Inflammatory macrophage (primary cell): ENCODE measurements at regions not wholly inside any gene's neighbourhood (a gene's known extent, or its start where the extent isn't known, plus 50 kb on each side); places are given as distances from the start of the nearest gene placed in this dataset.

Experiments
- DNase-seq, 2 donors: peaks; one replicate each; pipeline ENCODE4 v3.0.0-alpha.2; 2020 to 2022

DNA sequence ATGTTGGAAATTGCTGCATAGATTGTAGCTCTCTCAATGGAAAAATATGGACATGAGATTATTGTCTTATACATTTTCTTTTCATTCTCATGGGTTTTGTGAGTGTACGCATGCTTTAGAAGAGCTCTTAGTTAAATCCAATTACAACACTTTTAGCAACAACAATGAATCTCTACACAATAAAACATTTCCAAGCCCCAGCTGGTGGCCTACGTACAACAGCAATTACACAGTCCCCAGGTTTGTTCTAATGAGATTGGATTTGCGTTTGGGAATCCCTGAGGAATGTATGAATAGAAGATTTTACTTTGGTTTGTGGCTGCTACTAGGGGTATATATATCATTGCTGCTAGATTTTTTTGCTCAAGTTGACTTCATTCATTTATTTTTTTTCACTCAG lies 98.6 kb downstream of the FHDC1 start:
- no peak for DNase-seq

DNA sequence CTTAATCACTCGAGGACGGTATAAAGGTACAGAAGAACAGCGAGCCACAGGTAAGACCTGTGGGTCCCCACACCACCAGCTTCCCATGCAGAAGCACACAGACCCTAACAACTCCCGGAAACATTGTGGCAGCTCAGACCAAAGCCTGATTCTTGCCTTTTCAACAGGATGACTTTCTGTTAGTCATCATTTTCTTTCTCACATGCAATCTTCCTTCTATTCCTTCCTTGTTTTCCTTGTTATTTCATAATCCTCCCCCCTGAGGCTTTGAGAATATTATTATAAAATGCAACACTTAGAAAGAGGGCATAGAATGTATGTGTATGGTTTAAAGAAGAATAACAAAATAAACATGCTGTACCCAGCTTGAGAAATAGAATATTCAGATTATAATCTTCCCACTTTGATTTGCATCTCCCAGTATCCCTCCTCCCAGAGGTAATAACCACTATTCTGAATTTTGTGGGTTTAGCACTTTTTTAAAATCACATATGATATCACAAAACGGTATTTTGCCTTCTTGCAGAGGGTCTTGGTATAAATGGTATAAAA lies 100.9 kb downstream of the FHDC1 start:
- DNase-seq = no peak

- DNase-seq = no peak
These were observed 102.6 kb downstream of the FHDC1 start for GRCh38 chr4:153038623-153039311.

GRCh38 chr4:153039542-153040185 lies 103.5 kb downstream of the FHDC1 start:
- no peak for DNase-seq

DNA sequence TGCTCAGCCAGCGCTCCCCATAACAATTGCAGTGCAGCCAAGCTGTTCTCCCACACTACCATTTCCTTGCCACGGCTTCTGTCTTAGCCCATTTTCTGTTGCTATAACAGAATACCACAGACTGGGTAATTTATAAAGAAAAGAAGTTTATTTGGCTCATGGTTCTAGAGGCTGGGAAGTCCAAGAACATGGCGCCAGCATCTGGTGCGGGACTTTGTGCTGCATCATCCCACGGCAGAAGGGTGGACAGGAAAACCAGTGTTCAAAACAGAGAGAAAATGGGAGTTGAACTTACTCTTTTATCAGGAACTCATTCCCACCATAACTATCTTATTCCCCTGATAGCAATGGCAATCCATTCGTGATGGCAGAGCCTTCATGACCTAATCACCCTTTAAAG lies 104.6 kb downstream of the FHDC1 start:
- DNase-seq = no peak

- no peak for DNase-seq
These were observed 107.9 kb downstream of the FHDC1 start for GRCh38 chr4:153044036-153044435.

- DNase-seq = peak in 1 of 2 donors; percentile 9
These were observed 109.2 kb downstream of the FHDC1 start for GRCh38 chr4:153045111-153045982.

DNA sequence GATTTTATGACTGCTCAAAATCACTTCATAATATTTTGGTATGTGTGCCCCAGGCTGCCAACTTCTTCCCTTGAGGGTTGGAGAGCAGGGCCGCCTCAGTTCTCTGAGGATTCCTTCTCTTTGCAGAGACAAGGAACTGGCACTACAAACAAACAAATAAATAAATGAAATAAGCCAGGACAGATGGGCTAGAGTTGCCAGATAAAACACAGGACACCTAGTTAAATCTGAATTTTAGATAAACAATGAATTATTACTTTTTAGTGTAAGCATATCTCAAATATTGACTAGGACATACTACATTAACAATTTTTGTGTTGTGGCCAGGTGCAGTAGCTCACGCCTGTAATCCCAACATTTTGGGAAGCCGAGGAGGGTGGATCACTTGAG lies 122.5 kb downstream of the FHDC1 start:
- no peak for DNase-seq

- DNase-seq = no peak
These were observed 124.1 kb downstream of the FHDC1 start for GRCh38 chr4:153060196-153060595.

- no peak for DNase-seq
These were observed 125.8 kb downstream of the FHDC1 start for GRCh38 chr4:153061971-153062370.

DNA sequence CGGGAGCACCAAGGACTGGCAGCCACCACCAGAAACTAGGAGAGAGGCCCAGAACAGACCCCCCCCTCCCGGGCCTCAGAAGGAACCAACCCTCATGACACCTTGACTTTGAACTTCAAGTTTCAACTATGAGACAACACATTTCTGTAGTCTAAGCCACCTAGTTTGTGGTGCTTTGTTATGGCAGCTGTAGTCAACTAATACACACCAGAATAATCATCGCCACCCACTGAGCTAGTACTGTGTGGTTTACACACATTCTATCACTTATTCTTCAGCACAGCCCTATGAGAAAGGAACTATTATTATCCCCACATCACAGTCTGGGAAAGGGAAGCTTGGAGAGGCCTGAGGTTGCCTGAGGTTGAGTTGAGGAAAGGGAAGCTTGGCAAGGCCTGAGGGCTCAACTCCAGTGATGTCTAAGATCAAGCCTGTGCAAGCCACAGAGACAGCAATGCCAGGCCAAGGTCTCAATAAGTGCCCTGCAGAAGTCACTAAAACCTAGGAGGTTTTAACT lies 126.6 kb downstream of the FHDC1 start:
- DNase-seq = no peak

DNA sequence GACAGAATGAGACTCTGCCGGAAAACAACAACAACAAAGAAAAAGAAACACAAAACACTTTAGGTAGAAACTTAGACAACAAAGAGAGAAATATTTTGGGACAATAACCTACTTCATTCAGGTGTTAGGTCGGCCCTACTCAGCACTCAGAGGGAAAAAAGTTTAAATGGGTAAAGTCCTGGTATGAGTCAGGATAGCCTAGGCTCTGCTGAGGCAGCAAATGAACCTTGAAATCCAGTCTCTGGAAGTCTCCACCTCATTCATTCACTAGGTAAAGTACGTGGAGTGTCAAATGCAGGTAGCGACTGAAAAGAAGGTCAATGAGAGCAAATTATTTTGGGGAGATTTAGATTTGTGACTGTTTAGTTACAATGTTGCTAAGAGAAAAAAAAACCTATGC lies 127.4 kb downstream of the FHDC1 start:
- no peak for DNase-seq

- DNase-seq = no peak
These were observed 128.4 kb downstream of the FHDC1 start for GRCh38 chr4:153064571-153064970.

- no peak for DNase-seq
These were observed 129.2 kb downstream of the FHDC1 start for GRCh38 chr4:153065276-153065675.

DNA sequence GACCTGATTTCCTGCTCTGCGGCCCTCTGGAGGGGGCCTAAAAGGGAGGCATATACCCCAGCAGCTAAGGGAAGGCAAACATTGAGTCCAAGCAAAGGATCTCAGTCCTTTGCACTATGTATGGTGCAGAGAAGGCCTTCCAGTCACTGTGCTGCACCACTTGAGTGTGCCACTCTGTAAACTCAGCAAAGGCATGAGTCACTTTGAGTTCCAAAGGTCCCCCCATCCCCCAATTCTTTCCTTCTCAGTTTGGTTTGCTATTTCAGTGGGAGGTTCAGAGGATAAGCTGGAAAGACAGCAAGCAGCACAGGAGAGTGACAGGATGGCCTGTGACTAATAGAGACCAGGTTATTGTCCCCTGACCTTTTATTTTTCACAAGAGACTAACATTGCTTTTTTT lies 131.3 kb downstream of the FHDC1 start:
- DNase-seq = no peak

- DNase-seq = no peak
These were observed 132.6 kb downstream of the FHDC1 start for GRCh38 chr4:153068751-153069150.

GRCh38 chr4:153071958-153072598 lies 132.2 kb upstream of the TRIM2 start:
- no peak for DNase-seq

- no peak for DNase-seq
These were observed 131.6 kb upstream of the TRIM2 start for GRCh38 chr4:153072661-153073060.

GRCh38 chr4:153074486-153074885 lies 129.8 kb upstream of the TRIM2 start:
- no peak for DNase-seq

DNA sequence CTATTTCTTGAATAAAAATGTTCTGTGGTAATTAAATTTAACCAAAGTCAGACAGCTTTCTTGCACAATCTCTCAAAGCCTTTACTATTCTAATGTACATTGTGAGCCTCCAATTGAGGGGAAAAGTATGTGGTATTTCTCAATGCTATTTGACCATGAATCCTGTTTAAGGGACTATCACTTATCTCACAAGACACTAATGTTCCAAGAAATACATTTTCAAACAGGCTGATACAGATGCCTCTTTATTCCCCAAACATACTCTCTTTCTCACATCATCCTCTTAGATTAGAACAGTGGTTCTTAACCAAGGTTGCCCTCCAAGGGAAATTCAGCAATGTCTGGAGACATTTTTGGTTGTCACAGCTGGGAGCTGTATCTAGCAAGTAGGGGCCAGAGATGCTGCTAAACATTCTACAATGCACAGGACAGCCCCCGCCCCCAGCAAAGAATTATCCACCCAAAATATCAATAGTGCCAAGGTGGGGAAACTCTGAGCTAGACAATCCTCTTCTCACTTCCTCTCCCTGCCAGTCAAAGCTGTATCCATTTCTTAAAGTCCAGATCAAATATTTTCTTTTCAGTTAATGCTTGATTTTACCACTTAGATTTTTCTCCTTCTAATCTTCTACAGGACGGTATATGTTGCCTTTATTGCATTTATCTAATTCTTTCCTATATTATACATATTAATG lies 129.2 kb upstream of the TRIM2 start:
- no peak for DNase-seq

GRCh38 chr4:153075836-153076518 lies 128.3 kb upstream of the TRIM2 start:
- no peak for DNase-seq
